Neuron (in vitro differentiated cells): ENCODE measurements at regions not wholly inside any gene's neighbourhood (a gene's known extent, or its start where the extent isn't known, plus 50 kb on each side); places are given as distances from the start of the nearest gene placed in this dataset.

Experiments
- H2AFZ ChIP-seq: one replicate; pipeline ENCODE4 v1.6.1; 2013; ENCODE audit warnings: low read depth, mild to moderate bottlenecking, inconsistent platforms, low read length, moderate library complexity
- H3K27me3 ChIP-seq: one replicate; pipeline ENCODE4 v1.6.1; 2013; ENCODE audit warnings: low read length; ENCODE audit not compliant: insufficient read depth
- H3K36me3 ChIP-seq: one replicate; pipeline ENCODE4 v1.6.1; 2013; ENCODE audit warnings: low read length; ENCODE audit not compliant: insufficient read depth
- H3K4me1 ChIP-seq: one replicate; pipeline ENCODE4 v1.6.1; 2013; ENCODE audit warnings: low read length; ENCODE audit not compliant: insufficient read depth
- H3K4me3 ChIP-seq: 2 replicates; pipeline ENCODE4 v1.5.1; 2013; ENCODE audit warnings: mild to moderate bottlenecking, low read length, moderate library complexity
- H3K9me3 ChIP-seq: one replicate; pipeline ENCODE4 v1.6.1; 2013; ENCODE audit warnings: low read length

- Histone ChIP-seq H3K27me3 (no peaks in the 10 kb centered on the region), H3K4me3 (no peak overlapping the region), H3K9me3 (no peaks in the 10 kb centered on the region), H3K4me1 (peaks cover 8% of the 10 kb centered on the region), H2AFZ (peak overlapping the region; percentile 51), H3K36me3 (no peaks in the 10 kb centered on the region)
Measured at GRCh38 chr3:111315930-111316587, 225.9 kb upstream of the CD96 start.

GRCh38 chr3:111318289-111318688 is 223.7 kb upstream of the CD96 start:
- Histone ChIP-seq H3K9me3 (no peaks in the 10 kb centered on the region), H3K36me3 (no peaks in the 10 kb centered on the region), H3K4me3 (no peak overlapping the region), H3K27me3 (no peaks in the 10 kb centered on the region), H2AFZ (no peak overlapping the region), H3K4me1 (peaks cover 12% of the 10 kb centered on the region)

GRCh38 chr3:111319598-111319997 is 222.4 kb upstream of the CD96 start:
- H3K9me3 ChIP-seq: no peaks in the 10 kb centered on the region
- no peaks in the 10 kb centered on the region for H3K36me3 ChIP-seq
- H3K27me3 ChIP-seq: no peaks in the 10 kb centered on the region
- H2AFZ ChIP-seq: no peak overlapping the region
- H3K4me3 ChIP-seq: no peak overlapping the region
- H3K4me1 ChIP-seq: peaks cover 9% of the 10 kb centered on the region

- Histone ChIP-seq H3K27me3 (no peaks in the 10 kb centered on the region), H3K9me3 (no peaks in the 10 kb centered on the region), H3K4me1 (peaks cover 5% of the 10 kb centered on the region), H3K36me3 (no peaks in the 10 kb centered on the region), H2AFZ (no peak overlapping the region), H3K4me3 (no peak overlapping the region)
Measured at GRCh38 chr3:111321786-111322185, 220.2 kb upstream of the CD96 start.

- no peaks in the 10 kb centered on the region for H3K27me3 ChIP-seq
- H3K4me1 ChIP-seq: peaks cover 5% of the 10 kb centered on the region
- H2AFZ ChIP-seq: no peak overlapping the region
- H3K4me3 ChIP-seq: no peak overlapping the region
- H3K36me3 ChIP-seq: no peaks in the 10 kb centered on the region
- H3K9me3 ChIP-seq: no peaks in the 10 kb centered on the region
Measured at GRCh38 chr3:111323019-111323418, 219.0 kb upstream of the CD96 start.

GRCh38 chr3:111324151-111324550 is 217.8 kb upstream of the CD96 start:
- Histone ChIP-seq H3K36me3 (no peaks in the 10 kb centered on the region), H3K9me3 (no peaks in the 10 kb centered on the region), H3K4me1 (peaks cover 5% of the 10 kb centered on the region), H3K27me3 (no peaks in the 10 kb centered on the region), H2AFZ (no peak overlapping the region), H3K4me3 (no peak overlapping the region)

GRCh38 chr3:111324645-111325044 is 217.4 kb upstream of the CD96 start:
- no peak overlapping the region for H3K4me3 ChIP-seq
- H3K4me1 ChIP-seq: peaks cover 5% of the 10 kb centered on the region
- no peaks in the 10 kb centered on the region for H3K9me3 ChIP-seq
- no peaks in the 10 kb centered on the region for H3K27me3 ChIP-seq
- H2AFZ ChIP-seq: no peak overlapping the region
- no peaks in the 10 kb centered on the region for H3K36me3 ChIP-seq

- no peaks in the 10 kb centered on the region for H3K36me3 ChIP-seq
- H3K27me3 ChIP-seq: no peaks in the 10 kb centered on the region
- H2AFZ ChIP-seq: no peak overlapping the region
- no peaks in the 10 kb centered on the region for H3K9me3 ChIP-seq
- no peak overlapping the region for H3K4me3 ChIP-seq
- H3K4me1 ChIP-seq: peaks cover 5% of the 10 kb centered on the region
Measured at GRCh38 chr3:111325160-111325718, 216.8 kb upstream of the CD96 start.

- H3K27me3 ChIP-seq: no peaks in the 10 kb centered on the region
- H2AFZ ChIP-seq: no peak overlapping the region
- peaks cover 5% of the 10 kb centered on the region for H3K4me1 ChIP-seq
- no peaks in the 10 kb centered on the region for H3K9me3 ChIP-seq
- H3K36me3 ChIP-seq: no peaks in the 10 kb centered on the region
- no peak overlapping the region for H3K4me3 ChIP-seq
Measured at GRCh38 chr3:111326144-111326995, 215.6 kb upstream of the CD96 start.

GRCh38 chr3:111331306-111331705 is 210.7 kb upstream of the CD96 start:
- H3K4me3 ChIP-seq: no peak overlapping the region
- no peaks in the 10 kb centered on the region for H3K9me3 ChIP-seq
- no peak overlapping the region for H2AFZ ChIP-seq
- no peaks in the 10 kb centered on the region for H3K27me3 ChIP-seq
- no peaks in the 10 kb centered on the region for H3K36me3 ChIP-seq
- H3K4me1 ChIP-seq: no peaks in the 10 kb centered on the region

GRCh38 chr3:111331912-111332311 is 210.1 kb upstream of the CD96 start:
- Histone ChIP-seq H3K4me3 (no peak overlapping the region), H3K27me3 (no peaks in the 10 kb centered on the region), H2AFZ (no peak overlapping the region)

GRCh38 chr3:111332488-111333080 is 209.4 kb upstream of the CD96 start:
- Histone ChIP-seq H3K4me1 (no peaks in the 10 kb centered on the region), H3K4me3 (no peak overlapping the region), H2AFZ (no peak overlapping the region)

More at GRCh38 chr3:111331912-111332311, 210.1 kb upstream of the CD96 start:
- Histone ChIP-seq H3K4me1 (no peaks in the 10 kb centered on the region), H3K9me3 (no peaks in the 10 kb centered on the region), H3K36me3 (no peaks in the 10 kb centered on the region)

GRCh38 chr3:111333642-111334041 is 208.4 kb upstream of the CD96 start:
- no peaks in the 10 kb centered on the region for H3K27me3 ChIP-seq
- no peaks in the 10 kb centered on the region for H3K9me3 ChIP-seq
- no peak overlapping the region for H2AFZ ChIP-seq
- H3K36me3 ChIP-seq: no peaks in the 10 kb centered on the region
- H3K4me1 ChIP-seq: no peaks in the 10 kb centered on the region
- no peak overlapping the region for H3K4me3 ChIP-seq

More at GRCh38 chr3:111332488-111333080, 209.4 kb upstream of the CD96 start:
- Histone ChIP-seq H3K36me3 (no peaks in the 10 kb centered on the region), H3K9me3 (no peaks in the 10 kb centered on the region), H3K27me3 (no peaks in the 10 kb centered on the region)
